ENCODE measurements at regions not wholly inside any gene's neighbourhood (a gene's known extent, or its start where the extent isn't known, plus 50 kb on each side); places are given as distances from the start of the nearest gene placed in this dataset.

DNA sequence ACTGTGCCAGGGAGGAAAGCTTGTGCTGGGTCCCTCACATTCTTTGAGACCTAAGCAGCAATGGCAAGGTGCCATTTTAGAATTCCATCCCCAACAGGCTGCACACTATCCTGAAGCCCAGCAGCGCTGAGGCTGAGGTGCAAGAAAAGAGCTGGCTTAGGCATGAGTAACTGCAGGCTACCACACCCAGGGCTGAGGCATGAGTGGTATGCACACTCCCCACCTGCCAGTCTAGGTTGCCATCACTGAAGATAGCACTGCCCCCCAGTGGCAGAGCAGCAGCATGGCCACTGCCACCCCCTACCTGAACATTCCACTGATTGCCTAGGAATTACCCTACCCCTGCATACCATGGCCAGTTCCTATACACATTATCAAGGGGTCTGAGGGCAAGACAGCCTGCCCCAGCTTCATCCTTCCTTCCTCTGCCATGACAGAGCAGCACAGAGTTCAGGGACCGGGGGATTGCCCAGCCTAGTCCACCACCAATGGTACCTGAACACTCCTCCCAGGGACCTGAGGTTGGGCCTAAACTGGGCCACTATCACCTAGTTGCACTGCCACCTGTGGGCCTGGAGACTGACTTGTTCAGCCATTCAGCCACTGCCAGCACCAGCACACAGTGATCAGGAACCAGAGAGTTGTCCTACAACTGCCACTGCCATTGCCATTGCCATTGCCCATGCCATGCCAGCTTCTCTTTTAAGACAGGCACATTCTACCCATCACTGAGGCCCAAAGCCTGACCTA is 129.8 kb downstream of the SATB1 start:
- peak in 1 of 2 experiments; percentile 3 for DNase-seq

DNA sequence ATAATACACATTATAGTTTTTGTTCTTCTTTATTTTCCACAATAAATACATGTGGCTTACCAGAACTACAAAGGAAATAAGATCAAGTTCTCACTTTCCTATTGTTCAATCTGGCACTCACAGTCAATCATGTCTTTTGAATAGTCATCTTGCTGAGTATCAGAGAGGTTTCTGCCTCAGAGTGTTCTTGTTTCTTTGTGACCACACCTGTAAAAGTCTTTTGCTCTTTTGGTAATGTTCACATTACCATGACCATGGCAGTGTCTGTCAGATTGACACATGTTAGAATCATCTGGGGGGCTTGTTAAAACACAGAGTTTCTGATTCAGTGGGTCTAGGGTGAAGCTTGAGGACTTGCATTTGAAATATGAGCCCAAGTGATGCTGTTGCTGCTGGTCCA is 135.0 kb downstream of the SATB1 start:
- DNase-seq, result no peak

DNA sequence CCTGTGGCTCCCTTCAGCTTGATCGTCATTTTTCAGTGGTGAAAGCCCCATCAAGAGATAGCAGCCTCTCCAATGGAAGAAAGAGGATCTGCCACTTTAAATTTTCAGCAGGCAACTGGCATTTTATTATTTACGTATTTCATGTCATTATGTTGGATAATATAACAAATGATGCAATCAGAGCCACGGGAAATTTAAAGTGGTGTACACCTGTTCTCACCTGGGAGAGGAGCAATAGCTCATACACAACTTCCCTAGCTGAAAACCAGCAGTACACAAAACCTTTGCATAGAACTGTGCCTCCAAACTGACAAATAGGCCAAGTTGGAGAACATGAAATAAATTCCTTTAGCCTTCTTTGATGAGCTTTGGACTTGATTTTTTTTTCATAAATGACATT is 136.9 kb downstream of the SATB1 start:
- DNase-seq, result no peak

DNA sequence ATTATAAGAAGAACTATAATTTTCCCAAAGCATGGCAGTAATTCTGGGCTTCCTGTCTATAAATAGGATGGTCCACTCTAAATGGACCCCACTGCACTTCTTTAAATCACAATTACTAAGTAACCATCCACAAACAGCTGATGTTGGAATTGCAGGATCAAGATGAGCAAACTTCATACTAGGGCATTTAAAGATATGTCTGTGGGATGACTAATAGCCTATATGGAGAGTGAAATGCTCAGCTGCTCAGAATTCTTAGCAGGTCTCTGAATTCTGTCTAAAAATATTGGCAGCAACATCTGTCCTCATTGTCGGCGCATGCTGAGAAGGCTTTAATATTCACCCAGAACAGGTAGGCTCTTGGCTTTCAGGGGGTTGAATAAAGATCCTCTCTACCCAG is 140.4 kb downstream of the SATB1 start:
- no peak for DNase-seq

DNA sequence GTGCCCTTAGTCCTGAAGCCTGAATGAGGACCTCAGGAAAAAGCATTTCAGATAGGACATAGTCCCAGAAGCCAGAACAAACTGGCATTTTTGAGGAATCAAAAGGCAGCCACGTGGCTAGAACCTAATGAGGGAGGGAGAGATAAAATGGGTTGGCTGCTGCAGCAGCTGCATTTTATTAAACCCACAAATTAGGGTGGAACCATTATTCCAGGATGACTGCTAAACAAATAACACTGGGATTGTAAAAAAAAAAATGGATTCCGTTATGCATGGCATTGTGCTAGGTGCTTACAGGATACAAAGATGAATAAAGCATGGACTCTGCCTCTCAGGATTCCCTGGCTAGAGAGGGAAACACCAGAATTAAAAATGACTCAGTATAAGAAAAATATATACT is 141.5 kb downstream of the SATB1 start:
- DNase-seq, result no peak

DNA sequence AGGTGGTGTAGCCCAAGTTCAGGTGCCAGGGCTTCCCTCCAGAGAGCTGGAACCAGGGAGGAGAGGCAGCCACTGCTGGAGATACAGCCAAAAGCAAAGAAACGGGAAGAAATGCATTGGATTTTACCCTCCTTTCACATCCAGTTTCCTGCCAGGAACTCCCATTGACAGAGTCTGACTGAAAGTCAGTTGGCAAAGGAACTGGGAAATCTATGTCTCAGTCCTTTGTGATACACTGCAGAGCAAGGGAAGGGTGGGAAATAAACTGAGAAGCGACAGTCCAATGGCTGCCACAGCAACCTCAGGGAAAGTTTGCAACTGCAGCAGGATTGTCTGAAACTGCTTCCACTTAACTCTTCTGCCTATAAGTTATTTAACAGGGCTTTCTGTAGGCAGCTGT is 142.6 kb downstream of the SATB1 start:
- DNase-seq, result no peak

DNA sequence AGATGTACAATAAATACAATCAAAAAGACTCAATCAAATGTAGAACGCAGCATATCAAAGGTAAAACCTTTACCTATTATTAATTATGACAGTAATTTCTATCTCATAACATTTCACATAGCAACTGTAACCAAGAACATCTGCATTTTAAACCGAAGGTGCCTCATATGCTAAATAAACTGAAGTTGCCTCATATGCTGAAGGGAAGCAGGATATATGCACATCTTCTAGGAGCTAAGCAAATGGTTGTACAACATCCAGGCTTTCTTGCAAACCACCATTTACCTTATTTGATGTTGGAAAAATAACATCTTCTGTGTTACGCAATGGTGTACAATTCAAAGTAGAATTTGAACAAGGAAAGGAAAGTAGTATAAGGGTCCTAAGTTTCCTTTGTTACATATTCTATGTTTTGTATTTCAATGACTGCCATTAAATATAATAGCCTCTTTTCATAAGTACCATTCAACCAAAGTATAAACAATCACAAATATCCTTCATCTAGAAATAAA is 145.9 kb downstream of the SATB1 start:
- DNase-seq, result no peak

DNA sequence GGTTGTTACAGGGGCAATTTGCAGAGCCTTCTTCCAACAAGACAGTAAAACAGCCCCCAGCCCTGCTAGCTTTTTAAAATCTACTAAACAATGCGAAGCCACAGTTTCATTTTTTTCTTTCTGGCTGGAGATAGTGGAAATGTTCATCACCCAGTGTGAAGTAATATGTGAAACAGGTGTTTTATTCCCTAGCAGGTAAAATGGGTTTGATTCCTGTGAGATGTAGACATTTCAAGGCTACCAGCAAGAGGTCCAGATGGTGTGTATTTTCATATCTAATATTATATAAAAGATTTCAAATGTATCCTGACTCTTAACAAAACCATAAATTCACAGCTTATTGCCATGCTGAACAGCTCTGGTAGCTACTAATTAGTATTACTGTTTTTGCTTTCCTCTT is 160.3 kb downstream of the SATB1 start:
- no peak for DNase-seq

DNA sequence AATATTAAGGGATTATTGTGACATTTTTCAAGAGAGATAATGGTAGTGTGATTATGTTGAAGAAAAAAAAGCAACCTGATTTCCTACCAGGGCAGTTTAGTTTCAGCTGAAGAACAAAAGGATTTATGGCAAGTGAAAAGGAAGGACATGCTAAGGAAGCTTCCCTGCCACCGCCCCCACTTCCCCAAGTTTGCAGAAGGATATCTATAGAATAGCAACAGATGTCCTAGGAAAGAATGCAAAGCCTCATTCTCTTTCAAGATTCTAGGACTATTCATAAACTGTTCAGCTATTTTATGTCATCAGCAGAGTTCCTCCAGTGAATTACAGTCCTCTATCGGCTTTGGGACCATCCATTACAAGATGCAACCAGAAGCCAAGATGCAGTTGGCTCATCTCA is 160.8 kb downstream of the SATB1 start:
- no peak for DNase-seq

DNA sequence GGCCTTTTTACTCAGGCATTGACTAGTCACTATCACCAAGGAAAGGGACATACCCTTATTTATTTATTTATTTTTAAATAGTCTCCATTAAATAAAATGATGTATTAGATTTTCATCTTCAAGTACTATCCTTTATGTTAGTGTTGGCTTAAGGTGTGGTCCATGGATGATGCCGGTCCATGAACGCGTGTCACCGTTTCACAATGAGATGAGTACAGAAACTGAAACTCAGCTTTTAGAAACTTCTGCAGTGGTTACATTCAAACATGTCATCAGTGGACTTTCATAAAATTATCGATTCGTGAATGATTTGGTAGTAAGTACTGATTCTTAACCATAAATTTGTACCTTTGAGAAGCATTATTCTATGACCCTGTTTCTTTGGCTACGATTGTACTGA is 166.6 kb downstream of the SATB1 start:
- DNase-seq, result no peak

DNA sequence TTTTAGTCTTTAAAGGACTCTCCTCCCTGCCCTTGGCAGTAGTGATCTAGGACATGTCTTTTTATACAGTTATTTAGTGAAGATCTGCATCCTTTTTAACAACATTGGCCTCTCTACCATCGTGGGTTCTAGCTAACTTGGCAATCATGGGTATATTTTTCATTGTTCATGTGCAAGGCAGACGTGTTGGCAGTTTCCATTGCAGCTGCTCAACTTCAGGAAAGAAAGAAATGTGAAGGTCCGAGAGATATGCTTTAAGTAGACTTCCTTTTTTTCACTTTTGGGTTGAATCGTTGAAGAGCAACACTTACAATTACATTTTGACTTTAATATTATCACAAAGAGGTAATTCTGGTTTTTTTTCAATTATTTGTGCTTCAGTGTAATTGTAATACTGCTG is 172.6 kb downstream of the SATB1 start:
- DNase-seq, result no peak

DNA sequence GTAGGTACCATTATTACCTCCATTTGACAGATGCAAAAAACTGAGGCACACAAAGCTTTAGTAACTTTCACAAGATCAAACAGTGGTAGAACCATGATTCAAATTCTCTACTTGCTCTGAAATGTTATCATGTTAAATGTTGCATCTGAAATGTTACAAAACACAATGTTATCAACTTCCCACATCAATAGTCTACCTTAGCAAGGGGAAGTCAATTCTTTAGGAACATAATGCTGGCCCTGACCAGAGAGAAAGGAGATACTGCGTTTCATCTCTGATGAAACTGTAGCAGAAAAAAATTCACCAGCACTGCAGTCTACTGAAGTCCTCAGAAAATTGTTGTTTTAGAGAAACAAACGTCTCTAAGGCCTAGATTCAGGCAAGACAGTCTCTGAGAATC is 174.1 kb downstream of the SATB1 start:
- DNase-seq, result no peak

DNA sequence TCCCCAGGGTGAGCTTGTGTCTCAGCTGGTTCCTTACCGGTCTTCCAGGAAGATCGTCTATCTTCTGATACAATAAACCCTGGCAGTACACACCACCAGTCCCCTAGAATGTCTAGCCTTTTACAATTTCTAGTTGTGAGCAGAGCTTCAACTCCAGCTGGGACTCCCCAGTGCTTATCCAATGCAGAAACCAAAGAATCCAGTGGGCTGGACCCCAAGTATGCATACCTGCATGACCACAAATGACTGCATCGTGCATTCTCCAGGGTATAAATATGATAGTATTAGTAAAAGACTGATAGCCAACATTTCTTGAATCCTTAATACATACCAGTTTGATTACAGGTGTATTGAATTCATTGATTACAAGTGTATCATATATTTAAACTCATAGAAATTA is 176.0 kb downstream of the SATB1 start:
- no peak for DNase-seq

DNA sequence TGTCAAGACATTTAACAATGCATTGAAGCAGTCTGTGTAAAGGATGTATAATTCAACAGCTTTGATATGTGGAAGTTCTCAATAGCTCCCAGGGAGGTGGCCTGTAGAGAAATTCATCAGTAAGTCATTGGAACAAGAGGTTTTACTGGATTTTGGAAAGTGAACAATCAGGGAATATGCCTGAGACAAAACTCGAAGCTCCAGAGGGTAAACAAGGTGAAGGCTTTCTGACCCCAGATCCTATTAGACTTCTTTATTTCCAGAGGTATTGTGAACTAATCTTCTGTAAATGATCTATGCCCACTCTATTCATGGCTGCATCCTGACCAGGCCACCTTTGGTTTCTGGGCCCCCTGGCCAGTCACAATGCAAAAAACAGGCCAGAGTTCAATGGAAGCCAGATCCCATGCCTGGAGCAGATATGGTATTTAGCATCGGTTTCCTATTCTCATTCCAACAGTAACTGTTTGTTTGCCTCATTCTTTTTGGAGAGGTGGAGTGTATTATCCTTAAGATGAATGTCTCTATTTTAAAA is 177.3 kb downstream of the SATB1 start:
- DNase-seq, result no peak

DNA sequence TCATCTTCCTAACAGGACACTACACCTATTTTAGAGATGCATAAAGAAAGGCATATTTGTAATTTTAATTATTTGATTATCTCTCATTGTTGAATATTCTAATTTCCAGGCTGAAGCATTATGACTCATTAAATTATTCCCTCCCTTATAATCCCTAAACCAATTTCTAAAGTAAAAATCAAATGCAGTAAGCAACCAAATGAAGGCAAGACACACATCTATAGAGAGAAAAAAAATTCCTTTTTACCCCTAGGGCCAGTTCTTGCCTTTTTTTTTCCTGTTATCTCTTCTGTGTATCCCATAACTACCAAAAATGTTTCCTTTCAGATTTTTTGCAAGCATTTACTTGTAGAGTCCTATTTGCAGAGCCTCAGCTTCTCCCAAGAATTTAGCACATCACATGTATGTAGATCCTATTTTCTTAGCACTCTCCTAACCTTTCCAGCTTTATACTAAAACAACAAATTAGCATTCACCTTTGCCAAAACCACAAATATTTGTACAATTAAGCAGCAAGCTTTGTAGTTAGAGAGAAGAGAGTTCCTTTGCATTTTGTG is 177.9 kb downstream of the SATB1 start:
- DNase-seq, result no peak

DNA sequence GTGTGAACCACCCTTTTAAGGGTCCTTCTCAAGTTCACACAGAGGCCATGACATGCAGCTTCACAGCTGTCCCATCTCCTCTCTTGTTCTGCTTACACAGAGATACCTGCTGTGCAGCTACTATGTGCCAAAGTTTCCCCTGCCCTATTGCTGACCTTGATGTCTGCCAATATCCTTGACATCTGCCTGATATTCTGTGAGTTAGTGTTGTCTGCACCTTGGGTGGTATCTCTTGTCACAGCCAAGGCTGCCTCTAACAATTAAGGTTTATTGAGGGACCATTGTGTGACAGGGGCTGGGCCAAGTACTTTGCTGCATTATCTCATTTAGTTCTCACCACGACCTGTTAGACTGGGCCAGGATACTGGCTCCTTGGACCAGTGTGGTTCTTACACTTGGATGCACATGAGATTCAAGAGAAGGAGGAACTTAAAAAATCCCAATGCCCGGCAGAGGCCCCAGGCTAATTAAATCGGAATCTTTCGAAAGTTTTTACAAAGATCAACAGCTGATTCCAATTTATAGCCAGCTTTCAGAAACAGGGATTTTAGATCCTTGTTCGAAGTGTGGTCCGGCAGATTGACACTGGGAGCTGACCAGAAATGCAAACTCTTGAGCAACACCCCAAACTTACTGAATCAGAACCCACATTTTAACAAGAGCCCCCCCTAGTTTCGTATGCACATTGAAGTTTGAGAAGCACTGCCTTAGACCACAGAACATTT is 178.6 kb downstream of the SATB1 start:
- no peak for DNase-seq

DNA sequence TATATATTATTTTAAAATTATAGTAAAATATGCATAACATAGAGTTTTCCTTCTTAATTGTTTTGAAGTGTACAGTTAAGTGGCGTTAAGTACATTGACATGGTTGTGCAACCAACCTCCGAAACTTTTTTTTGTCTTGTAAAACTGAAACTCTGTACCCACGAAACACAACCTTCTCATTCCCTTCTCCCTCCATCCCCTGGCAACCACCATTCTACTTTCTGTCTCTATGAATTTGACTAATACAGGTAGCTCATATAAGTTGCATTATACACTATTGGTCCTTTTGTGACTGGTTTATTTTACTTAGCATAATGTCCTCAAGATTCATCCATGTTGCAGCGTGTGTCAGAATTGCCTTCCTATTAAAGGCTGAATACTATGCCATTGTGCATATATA is 179.4 kb downstream of the SATB1 start:
- no peak for DNase-seq

DNA sequence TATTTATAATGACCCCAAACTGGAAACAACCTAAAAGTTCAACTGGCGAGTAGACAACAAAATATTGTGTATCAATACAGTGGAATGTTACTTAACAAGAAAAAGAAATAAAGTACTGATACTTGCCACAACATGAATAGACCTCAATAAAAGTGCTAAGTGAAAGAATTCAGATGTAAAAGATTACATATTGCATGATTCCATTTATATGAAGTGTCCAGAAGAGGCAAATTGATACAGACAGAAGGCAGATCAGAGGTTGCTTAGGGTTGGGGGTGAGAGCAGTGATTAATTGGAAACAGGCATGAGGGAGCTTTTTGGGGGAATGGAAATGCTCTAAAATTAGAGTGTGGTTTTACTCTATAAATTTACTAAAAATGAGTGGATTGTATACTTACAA is 183.3 kb downstream of the SATB1 start:
- DNase-seq, result no peak

DNA sequence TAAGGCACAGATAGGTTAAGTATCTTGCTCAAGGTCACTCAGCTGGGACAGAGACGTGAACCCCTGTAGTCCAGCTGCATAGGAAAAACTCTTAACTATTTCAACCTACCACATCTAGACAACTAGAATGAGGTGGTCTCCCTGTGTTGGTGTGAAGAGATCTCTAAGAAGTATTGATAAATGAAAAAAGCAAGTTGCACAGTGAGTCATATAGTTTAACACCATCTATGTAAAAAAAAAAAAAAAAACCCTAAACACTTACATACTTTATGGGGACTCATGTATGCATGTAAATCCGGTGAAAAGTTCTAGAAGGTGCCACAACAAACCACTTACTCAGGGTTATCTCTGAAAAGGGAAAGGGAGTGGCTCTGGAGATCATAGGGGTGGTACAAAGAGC is 185.5 kb downstream of the SATB1 start:
- no peak for DNase-seq

DNA sequence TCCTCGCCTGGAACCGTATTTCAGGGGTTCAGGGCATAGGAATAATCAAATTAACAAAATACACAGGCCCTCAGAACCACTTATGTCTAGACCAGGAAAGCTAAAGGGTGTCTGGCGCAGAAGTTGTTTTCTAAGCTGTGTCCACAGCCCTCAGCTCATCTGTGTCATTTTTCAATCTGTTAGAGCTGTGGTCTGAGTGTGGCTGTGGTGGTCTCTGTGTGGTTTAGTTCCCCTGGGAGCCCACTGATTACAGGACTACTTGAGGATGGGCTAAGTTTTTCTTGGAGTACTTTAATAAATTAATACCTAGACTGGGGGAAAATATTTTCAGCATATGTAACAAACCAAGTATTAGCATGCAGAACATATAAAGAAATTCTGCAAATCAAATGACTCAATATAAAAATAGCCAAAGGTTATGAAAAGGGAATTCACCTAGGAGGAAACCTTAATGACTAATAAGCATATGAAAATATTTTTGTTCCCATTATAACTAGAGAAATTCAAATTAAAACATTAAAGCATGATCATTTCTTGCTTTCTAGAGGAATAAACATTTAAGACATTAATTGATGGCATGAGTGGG is 186.3 kb downstream of the SATB1 start:
- DNase-seq, result no peak

DNA sequence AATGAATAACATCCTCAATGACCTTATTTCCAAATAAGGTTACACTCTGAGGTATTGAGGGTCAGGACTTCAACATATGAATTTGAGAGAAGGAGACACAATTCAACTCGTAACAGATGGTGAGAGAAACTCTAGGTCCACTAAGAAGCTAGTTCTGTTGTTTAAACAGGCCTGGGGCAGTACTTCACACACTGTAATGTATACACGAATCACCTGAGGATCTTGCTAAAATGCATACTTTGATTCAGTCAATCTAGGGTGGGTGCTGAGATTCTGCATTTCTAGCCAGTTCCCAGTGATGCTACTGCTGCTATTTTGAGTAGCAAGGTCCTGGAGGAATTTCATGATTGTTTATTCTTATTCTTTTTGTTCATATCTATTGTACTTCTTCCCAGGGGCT is 186.8 kb downstream of the SATB1 start:
- DNase-seq, result no peak

DNA sequence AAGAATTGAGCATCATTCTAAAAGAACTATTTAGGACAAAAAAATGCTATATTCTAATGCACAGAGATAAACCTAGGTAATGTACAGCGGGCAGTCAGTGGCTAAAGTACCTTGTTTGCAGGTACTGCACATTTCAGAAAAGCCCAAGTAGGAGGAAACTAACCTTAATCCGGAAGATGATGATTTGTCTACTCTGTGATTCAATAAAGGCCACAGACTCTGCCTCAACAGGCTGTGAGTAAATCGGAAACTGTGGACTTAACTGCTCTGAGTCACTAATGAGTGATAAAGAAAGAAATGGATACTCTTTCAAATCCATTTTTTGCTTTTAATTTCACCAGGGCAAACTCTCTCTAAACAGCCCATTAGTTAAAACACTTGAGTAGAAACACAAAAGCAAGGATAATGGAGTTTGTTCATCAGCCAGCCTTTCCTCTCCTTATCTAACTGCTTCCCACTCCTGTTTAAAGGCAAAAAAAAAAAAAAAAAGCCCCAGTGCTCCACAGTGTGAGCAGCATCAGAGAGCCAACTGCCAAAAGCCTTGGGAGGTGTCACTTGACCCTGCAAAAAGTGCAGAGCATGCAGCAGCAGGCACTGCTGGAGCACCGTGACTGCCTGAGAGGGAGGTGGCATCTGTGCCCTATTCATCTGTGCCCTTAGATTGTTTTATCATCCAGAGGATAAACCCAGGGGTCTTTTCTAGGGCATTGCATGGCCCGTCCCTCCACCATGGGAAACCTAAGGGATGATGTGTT is 187.7 kb downstream of the SATB1 start:
- DNase-seq, result no peak

DNA sequence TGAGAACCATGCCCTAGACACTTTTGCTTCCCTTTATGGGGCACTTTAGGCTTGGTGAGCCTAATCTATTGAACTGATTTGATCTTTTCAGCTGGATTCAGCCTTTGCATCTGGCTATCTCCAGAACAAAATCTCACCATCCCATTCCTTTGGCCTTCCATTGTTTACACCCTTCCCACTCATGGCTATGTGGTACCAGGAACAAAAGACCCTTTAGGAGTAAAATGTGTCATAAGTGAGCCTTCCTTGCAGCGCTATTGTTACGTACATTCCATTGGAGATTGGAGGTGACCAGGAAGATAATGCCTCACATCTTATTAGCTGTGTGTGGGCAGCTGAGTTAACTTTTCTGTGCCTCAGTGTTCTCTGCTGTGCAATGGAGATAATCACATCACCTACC is 188.4 kb downstream of the SATB1 start:
- no peak for DNase-seq
